ENCODE measurements at regions not wholly inside any gene's neighbourhood (a gene's known extent, or its start where the extent isn't known, plus 50 kb on each side); places are given as distances from the start of the nearest gene placed in this dataset.

GRCh38 chr20:50243610-50244351, 53.2 kb downstream of the CEBPB start:
- no peak for TF ChIP-seq POLR2A (IDR thresholded peaks at IDR 0.05; ENCODE audit: low read depth)
- no peak for TF ChIP-seq POLR2AphosphoS5 (IDR thresholded peaks at IDR 0.05)
- no peak for TF ChIP-seq EP300 (IDR thresholded peaks at IDR 0.05)
- TF ChIP-seq, protein P1, sequence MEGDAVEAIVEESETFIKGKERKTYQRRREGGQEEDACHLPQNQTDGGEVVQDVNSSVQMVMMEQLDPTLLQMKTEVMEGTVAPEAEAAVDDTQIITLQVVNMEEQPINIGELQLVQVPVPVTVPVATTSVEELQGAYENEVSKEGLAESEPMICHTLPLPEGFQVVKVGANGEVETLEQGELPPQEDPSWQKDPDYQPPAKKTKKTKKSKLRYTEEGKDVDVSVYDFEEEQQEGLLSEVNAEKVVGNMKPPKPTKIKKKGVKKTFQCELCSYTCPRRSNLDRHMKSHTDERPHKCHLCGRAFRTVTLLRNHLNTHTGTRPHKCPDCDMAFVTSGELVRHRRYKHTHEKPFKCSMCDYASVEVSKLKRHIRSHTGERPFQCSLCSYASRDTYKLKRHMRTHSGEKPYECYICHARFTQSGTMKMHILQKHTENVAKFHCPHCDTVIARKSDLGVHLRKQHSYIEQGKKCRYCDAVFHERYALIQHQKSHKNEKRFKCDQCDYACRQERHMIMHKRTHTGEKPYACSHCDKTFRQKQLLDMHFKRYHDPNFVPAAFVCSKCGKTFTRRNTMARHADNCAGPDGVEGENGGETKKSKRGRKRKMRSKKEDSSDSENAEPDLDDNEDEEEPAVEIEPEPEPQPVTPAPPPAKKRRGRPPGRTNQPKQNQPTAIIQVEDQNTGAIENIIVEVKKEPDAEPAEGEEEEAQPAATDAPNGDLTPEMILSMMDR (IDR thresholded peaks at IDR 0.05) = no peak

Data from esophagus muscularis mucosa (tissue), 4 donors.